ENCODE measurements at regions not wholly inside any gene's neighbourhood (a gene's known extent, or its start where the extent isn't known, plus 50 kb on each side); places are given as distances from the start of the nearest gene placed in this dataset.

GRCh38 chr5:39476843-39477220 lies 52.1 kb upstream of the DAB2 start:
- no peaks in the 10 kb centered on the region for H3K79me1 ChIP-seq (ENCODE audit: insufficient read depth, low read depth, low read length, poor library complexity, severe bottlenecking)
- no peaks in the 10 kb centered on the region for H3K9me3 Mint-ChIP-seq
- H3K4me1 ChIP-seq (ENCODE audit: insufficient read depth, low read length), result no peaks in the 10 kb centered on the region
- no peak overlapping the region for H3K18ac ChIP-seq (ENCODE audit: insufficient read length, low read depth, low read length)
- H3K4me3 Mint-ChIP-seq, result no peak overlapping the region
- H3K27ac Mint-ChIP-seq, result no peak overlapping the region; a peak in 1 of 7 replicates
- no peak overlapping the region for H3K23ac ChIP-seq (ENCODE audit: insufficient read length, low read depth, low read length)
- no CpG with 5 or more reads among the region's 2 CpGs for WGBS (ENCODE audit: extremely low coverage, insufficient read length, low lambda C conversion rate)
- no peak overlapping the region for H3K56ac ChIP-seq (ENCODE audit: insufficient read length, low read depth, low read length)
- no peak overlapping the region for H3T11ph ChIP-seq (ENCODE audit: low read length)
- H3K23me2 ChIP-seq (ENCODE audit: insufficient read length, low read depth, low read length, poor library complexity, severe bottlenecking), result no peaks in the 10 kb centered on the region
- no peak overlapping the region for H2BK5ac ChIP-seq (ENCODE audit: insufficient read length, low read length)
- H2AK5ac ChIP-seq (ENCODE audit: insufficient read length, low read length), result no peak overlapping the region
- no peaks in the 10 kb centered on the region for H3K27me3 ChIP-seq (ENCODE audit: insufficient read depth, low read length)
- no peak overlapping the region for H3K4ac ChIP-seq (ENCODE audit: low read depth, low read length)
- H3K9me3 ChIP-seq (ENCODE audit: control insufficient read depth, low read depth, low read length), result no peaks in the 10 kb centered on the region
- no peak overlapping the region for H2BK15ac ChIP-seq (ENCODE audit: low read depth, low read length)
- TF ChIP-seq CTCF (conservative IDR thresholded peaks at IDR 0.05), result no peak
- peaks cover 7% of the 10 kb centered on the region in 2 experiments; a peak in 3 of 4 replicates for H3K4me1 Mint-ChIP-seq
- no peak overlapping the region for H4K5ac ChIP-seq (ENCODE audit: insufficient read length, low read depth, low read length)
- no peaks in the 10 kb centered on the region for H3K27me3 Mint-ChIP-seq (ENCODE audit: low read depth)
- no peaks in the 10 kb centered on the region for H3K79me2 ChIP-seq (ENCODE audit: insufficient read depth, low read length)
- no peak overlapping the region for H2BK20ac ChIP-seq (ENCODE audit: low read depth, low read length, poor library complexity, severe bottlenecking)
- H3K4me2 ChIP-seq (ENCODE audit: insufficient read depth, insufficient read length, low read length), result no peak overlapping the region
- H2BK12ac ChIP-seq (ENCODE audit: insufficient read length, low read depth, low read length), result no peak overlapping the region
- H4K91ac ChIP-seq (ENCODE audit: insufficient read length, low read depth, low read length), result no peak overlapping the region
- H4K20me1 ChIP-seq (ENCODE audit: control insufficient read depth, insufficient read depth, insufficient read length), result no peaks in the 10 kb centered on the region
- H3K36me3 Mint-ChIP-seq (ENCODE audit: insufficient read depth in 1 of 3, low read depth in 3 of 3), result no peaks in the 10 kb centered on the region
- no peak overlapping the region for H2AFZ ChIP-seq (ENCODE audit: low read length)
- no peak overlapping the region for H3K9ac ChIP-seq (ENCODE audit: extremely low read depth, insufficient read length, low read length)
- H3K27ac ChIP-seq (ENCODE audit: insufficient read length, low read depth, low read length), result no peak overlapping the region
- H3K14ac ChIP-seq (ENCODE audit: insufficient read depth, low read length), result no peak overlapping the region
- no peak overlapping the region for H2BK120ac ChIP-seq (ENCODE audit: low read depth, low read length, poor library complexity, severe bottlenecking)
- no peak overlapping the region for H4K8ac ChIP-seq (replicated peaks; ENCODE audit: insufficient read length, low read depth, low read length)
- DNase-seq, result no peak

Data from H9 (cell line).